ENCODE measurements at regions not wholly inside any gene's neighbourhood (a gene's known extent, or its start where the extent isn't known, plus 50 kb on each side); places are given as distances from the start of the nearest gene placed in this dataset.
"Not testable (repeated sequence)": the region's sequence is repeated elsewhere in the genome, so short reads cannot be mapped to it uniquely, and the experiment has no call there.

GRCh38 chr5:106262395-106262794 lies 1408.3 kb downstream of the EFNA5 start:
- Histone ChIP-seq H3K27me3 (no peaks in the 10 kb centered on the region), H3K36me3 (no peaks in the 10 kb centered on the region), H3K4me3 (ENCODE audit: low read depth in 1 of 2, low read length in 1 of 2) (no peak overlapping the region), H3K4me1 (ENCODE audit: control insufficient read depth in 1 of 2, insufficient read depth in 1 of 2, low read depth in 1 of 2, low read length in 1 of 2) (no peaks in the 10 kb centered on the region), H3K27ac (no peak overlapping the region), H3K9me3 (no peaks in the 10 kb centered on the region)
- TF ChIP-seq CTCF (IDR thresholded peaks at IDR 0.05): no peak

GRCh38 chr5:106259431-106260090 lies 1411.2 kb downstream of the EFNA5 start:
- H3K4me1 ChIP-seq (ENCODE audit: control insufficient read depth in 1 of 2, insufficient read depth in 1 of 2, low read depth in 1 of 2, low read length in 1 of 2); H3K4me3 ChIP-seq (ENCODE audit: low read depth in 1 of 2, low read length in 1 of 2); H3K27ac ChIP-seq; H3K27me3 ChIP-seq; H3K9me3 ChIP-seq; H3K36me3 ChIP-seq: not testable (repeated sequence)

GRCh38 chr5:106258591-106259125 lies 1412.1 kb downstream of the EFNA5 start:
- no peaks in the 10 kb centered on the region for H3K27me3 ChIP-seq
- H3K4me3 ChIP-seq (ENCODE audit: low read depth in 1 of 2, low read length in 1 of 2): no peak overlapping the region
- H3K36me3 ChIP-seq: no peaks in the 10 kb centered on the region
- H3K27ac ChIP-seq: no peak overlapping the region
- no peak for TF ChIP-seq CTCF (IDR thresholded peaks at IDR 0.05)
- H3K9me3 ChIP-seq: no peaks in the 10 kb centered on the region
- H3K4me1 ChIP-seq (ENCODE audit: control insufficient read depth in 1 of 2, insufficient read depth in 1 of 2, low read depth in 1 of 2, low read length in 1 of 2): no peaks in the 10 kb centered on the region

- Histone ChIP-seq H3K4me3 (ENCODE audit: low read depth in 1 of 2, low read length in 1 of 2) (no peak overlapping the region), H3K27ac (no peak overlapping the region), H3K36me3 (no peaks in the 10 kb centered on the region), H3K9me3 (no peaks in the 10 kb centered on the region), H3K4me1 (ENCODE audit: control insufficient read depth in 1 of 2, insufficient read depth in 1 of 2, low read depth in 1 of 2, low read length in 1 of 2) (no peaks in the 10 kb centered on the region), H3K27me3 (no peaks in the 10 kb centered on the region)
- no peak for TF ChIP-seq CTCF (IDR thresholded peaks at IDR 0.05)
Measured at GRCh38 chr5:106254784-106255183, 1416.0 kb downstream of the EFNA5 start.

GRCh38 chr5:106246044-106246745 lies 1424.5 kb downstream of the EFNA5 start:
- H3K27ac ChIP-seq; H3K27me3 ChIP-seq; H3K36me3 ChIP-seq; H3K4me1 ChIP-seq (ENCODE audit: control insufficient read depth in 1 of 2, insufficient read depth in 1 of 2, low read depth in 1 of 2, low read length in 1 of 2); H3K9me3 ChIP-seq; H3K4me3 ChIP-seq (ENCODE audit: low read depth in 1 of 2, low read length in 1 of 2): not testable (repeated sequence)

GRCh38 chr5:106241409-106241808 lies 1429.3 kb downstream of the EFNA5 start:
- Histone ChIP-seq H3K27ac (no peak overlapping the region), H3K36me3 (no peaks in the 10 kb centered on the region), H3K27me3 (no peaks in the 10 kb centered on the region), H3K9me3 (no peaks in the 10 kb centered on the region), H3K4me3 (ENCODE audit: low read depth in 1 of 2, low read length in 1 of 2) (no peak overlapping the region), H3K4me1 (ENCODE audit: control insufficient read depth in 1 of 2, insufficient read depth in 1 of 2, low read depth in 1 of 2, low read length in 1 of 2) (no peaks in the 10 kb centered on the region)
- TF ChIP-seq CTCF (IDR thresholded peaks at IDR 0.05): no peak

Data from neutrophil (primary cell).